GM21528 (cell line): ENCODE measurements at regions not wholly inside any gene's neighbourhood (a gene's known extent, or its start where the extent isn't known, plus 50 kb on each side); places are given as distances from the start of the nearest gene placed in this dataset.

Source experiments
- ATAC-seq: cut with Tn5 transposase; IDR thresholded peaks from one replicate; pipeline ENCODE4 v1.9.1; 2021; ENCODE audit warnings: mild to moderate bottlenecking, moderate library complexity; ENCODE audit not compliant: unreplicated experiment, low FRiP score

- peak; percentile 62 for ATAC-seq
Observed at GRCh38 chr1:5509664-5510452, 482.4 kb downstream of the NPHP4 start.

GRCh38 chr1:5508669-5509330, 483.4 kb downstream of the NPHP4 start:
- ATAC-seq = no peak

- no peak for ATAC-seq
Observed at GRCh38 chr1:5507340-5507739, 484.9 kb downstream of the NPHP4 start.

- no peak for ATAC-seq
Observed at GRCh38 chr1:5506634-5507033, 485.6 kb downstream of the NPHP4 start.

GRCh38 chr1:5505944-5506343, 486.3 kb downstream of the NPHP4 start:
- no peak for ATAC-seq

- no peak for ATAC-seq
Observed at GRCh38 chr1:5504364-5504740, 487.9 kb downstream of the NPHP4 start.

- no peak for ATAC-seq
Observed at GRCh38 chr1:5503556-5504363, 488.5 kb downstream of the NPHP4 start.

GRCh38 chr1:5502311-5503194, 489.7 kb downstream of the NPHP4 start:
- ATAC-seq = no peak

GRCh38 chr1:5501206-5501930, 490.9 kb downstream of the NPHP4 start:
- ATAC-seq = no peak

- ATAC-seq = no peak
Observed at GRCh38 chr1:5500541-5500940, 491.7 kb downstream of the NPHP4 start.

- no peak for ATAC-seq
Observed at GRCh38 chr1:5497503-5497902, 494.7 kb downstream of the NPHP4 start.

GRCh38 chr1:5495596-5496410, 496.4 kb downstream of the NPHP4 start:
- no peak for ATAC-seq

- no peak for ATAC-seq
Observed at GRCh38 chr1:5494518-5494917, 497.7 kb downstream of the NPHP4 start.

- no peak for ATAC-seq
Observed at GRCh38 chr1:5493851-5494311, 498.3 kb downstream of the NPHP4 start.

GRCh38 chr1:5493275-5493674, 498.9 kb downstream of the NPHP4 start:
- no peak for ATAC-seq

- ATAC-seq = no peak
Observed at GRCh38 chr1:5492846-5493245, 499.4 kb downstream of the NPHP4 start.

GRCh38 chr1:5491207-5491904, 500.9 kb downstream of the NPHP4 start:
- no peak for ATAC-seq

- ATAC-seq = no peak
Observed at GRCh38 chr1:5490635-5491034, 501.6 kb downstream of the NPHP4 start.
